A673 (cell line): ENCODE measurements at regions not wholly inside any gene's neighbourhood (a gene's known extent, or its start where the extent isn't known, plus 50 kb on each side); places are given as distances from the start of the nearest gene placed in this dataset.

ENCODE experiments used
- BruUV-seq: library from RNA; stranded (reverse); fragments of 400-500 nt; replicated peaks from 2 replicates; lab custom pipeline; 2021; lab: Mats Ljungman, UMichigan
- CTCF ChIA-PET: fragments of 300-600 bp; sonication (Branson Sonifier 250); formaldehyde crosslinking; loops from one replicate; lab custom pipeline; 2022; ENCODE audit warnings: antibody characterized with exemption; lab: Charles Lee
- POLR2A ChIA-PET: fragments of 300-600 bp; sonication (Branson Sonifier 250); formaldehyde crosslinking; loops from one replicate; lab custom pipeline; 2022; ENCODE audit warnings: antibody characterized with exemption; ENCODE audit not compliant: low non-redundant PET; lab: Charles Lee
- DNase-seq: peaks from one replicate; pipeline ENCODE4 v3.0.0-alpha.2; 2015; ENCODE audit warnings: low spot score
- H3K27ac ChIP-seq: fragments of 200-600 bp; sonication (generic); 2 replicates; pipeline ENCODE4 v1.5.1; 2016; ENCODE audit warnings: mixed run types, low read depth, mild to moderate bottlenecking, mixed read lengths, antibody characterized with exemption, low read length; ENCODE audit not compliant: poor library complexity, severe bottlenecking
- H3K27me3 ChIP-seq: fragments of 200-600 bp; sonication (generic); replicated peaks from 2 replicates; pipeline ENCODE4 v1.6.1; 2017; ENCODE audit warnings: mixed run types, low read depth, mild to moderate bottlenecking, mixed read lengths, antibody characterized with exemption, low read length; ENCODE audit not compliant: insufficient read depth, poor library complexity
- H3K36me3 ChIP-seq: fragments of 200-600 bp; sonication (generic); 2 replicates; pipeline ENCODE4 v1.6.1; 2016; ENCODE audit warnings: mixed run types, mild to moderate bottlenecking, mixed read lengths, antibody characterized with exemption, low read length; ENCODE audit not compliant: insufficient read depth, poor library complexity, severe bottlenecking
- H3K4me1 ChIP-seq: fragments of 200-600 bp; sonication (generic); 2 replicates; pipeline ENCODE4 v1.6.1; 2017; ENCODE audit warnings: mixed run types, mild to moderate bottlenecking, mixed read lengths, antibody characterized with exemption, low read length; ENCODE audit not compliant: insufficient read depth, poor library complexity, severe bottlenecking
- H3K4me3 ChIP-seq: fragments of 200-600 bp; sonication (generic); 2 replicates; pipeline ENCODE4 v1.5.1; 2016; ENCODE audit warnings: low read depth, mixed run types, mild to moderate bottlenecking, mixed read lengths, low read length; ENCODE audit not compliant: poor library complexity, severe bottlenecking
- H3K9me3 ChIP-seq: fragments of 200-600 bp; sonication (generic); 2 replicates; pipeline ENCODE4 v1.6.1; 2016; ENCODE audit warnings: mixed run types, low read depth, mild to moderate bottlenecking, mixed read lengths, antibody characterized with exemption, low read length; ENCODE audit not compliant: poor library complexity, severe bottlenecking
- EZH2 ChIP-seq: fragments of 200-600 bp; sonication (generic); IDR thresholded peaks from 2 replicates; pipeline ENCODE4 v1.6.1; 2017; ENCODE audit warnings: borderline replicate concordance, low read depth, mild to moderate bottlenecking, mixed read lengths, antibody characterized with exemption, low read length; ENCODE audit not compliant: poor library complexity, severe bottlenecking
- intact Hi-C: fragments of 100-400 bp; cut with micrococcal nuclease; formaldehyde crosslinking; loops from one replicate; pipeline ENCODE4 v1.10.0; 2022; ENCODE audit not compliant: unreplicated experiment
- TF ChIP-seq, protein P1 (sequence below): fragments of 300-800, 200-600 bp; sonication (generic); conservative IDR thresholded peaks from 2 replicates; pipeline ENCODE4 v1.5.1; 2017; ENCODE audit warnings: low read depth, mild to moderate bottlenecking, antibody characterized with exemption, low read length, moderate library complexity, mixed read lengths

DNA sequence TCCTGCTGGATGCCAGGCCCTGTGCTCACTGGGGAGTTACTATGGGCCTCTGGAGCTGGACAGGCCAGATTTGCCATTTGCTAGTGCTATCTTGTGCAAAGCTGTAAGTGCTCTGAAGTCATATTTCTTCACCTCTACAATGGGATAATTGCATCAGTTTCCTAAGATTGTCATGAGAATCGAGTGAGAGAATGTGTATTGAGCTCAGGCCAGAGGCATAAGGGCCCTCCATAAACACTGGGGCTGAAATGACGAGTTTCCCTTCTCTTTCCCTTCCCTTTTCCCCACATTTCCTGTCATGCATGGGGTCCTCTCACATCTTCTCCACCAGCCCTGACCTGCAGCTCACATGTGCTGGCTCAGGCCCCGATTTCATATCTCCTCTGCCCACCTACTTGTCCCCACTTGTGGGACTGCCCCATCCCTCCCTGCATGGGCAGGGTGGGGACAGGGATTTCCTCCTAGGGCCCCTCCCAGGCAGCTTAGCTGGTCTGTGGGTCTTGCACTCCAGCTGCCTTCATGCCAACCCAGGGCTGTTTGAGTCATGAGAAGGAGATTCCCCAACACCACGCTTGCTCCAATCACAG is 358.8 kb downstream of the MID1IP1 start:
- ChIA-PET CTCF (interaction anchor here (0.6 kb wide), 2 partner anchors 410 to 557 kb away, joined by 7 to 8 read pairs; no protein-coding TSS in a partner anchor), POLR2A (no interaction called here)
- Histone ChIP-seq H3K9me3 (no peaks in the 10 kb centered on the region), H3K27ac (no peak overlapping the region), H3K36me3 (no peaks in the 10 kb centered on the region), H3K4me1 (no peaks in the 10 kb centered on the region), H3K27me3 (peaks cover 24% of the 10 kb centered on the region), H3K4me3 (no peak overlapping the region)
- DNase-seq: no peak
- intact Hi-C loops: no loop called here
- TF ChIP-seq, protein P1, sequence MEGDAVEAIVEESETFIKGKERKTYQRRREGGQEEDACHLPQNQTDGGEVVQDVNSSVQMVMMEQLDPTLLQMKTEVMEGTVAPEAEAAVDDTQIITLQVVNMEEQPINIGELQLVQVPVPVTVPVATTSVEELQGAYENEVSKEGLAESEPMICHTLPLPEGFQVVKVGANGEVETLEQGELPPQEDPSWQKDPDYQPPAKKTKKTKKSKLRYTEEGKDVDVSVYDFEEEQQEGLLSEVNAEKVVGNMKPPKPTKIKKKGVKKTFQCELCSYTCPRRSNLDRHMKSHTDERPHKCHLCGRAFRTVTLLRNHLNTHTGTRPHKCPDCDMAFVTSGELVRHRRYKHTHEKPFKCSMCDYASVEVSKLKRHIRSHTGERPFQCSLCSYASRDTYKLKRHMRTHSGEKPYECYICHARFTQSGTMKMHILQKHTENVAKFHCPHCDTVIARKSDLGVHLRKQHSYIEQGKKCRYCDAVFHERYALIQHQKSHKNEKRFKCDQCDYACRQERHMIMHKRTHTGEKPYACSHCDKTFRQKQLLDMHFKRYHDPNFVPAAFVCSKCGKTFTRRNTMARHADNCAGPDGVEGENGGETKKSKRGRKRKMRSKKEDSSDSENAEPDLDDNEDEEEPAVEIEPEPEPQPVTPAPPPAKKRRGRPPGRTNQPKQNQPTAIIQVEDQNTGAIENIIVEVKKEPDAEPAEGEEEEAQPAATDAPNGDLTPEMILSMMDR: no peak
- TF ChIP-seq EZH2: no peak
- no TSS peak for BruUV-seq

DNA sequence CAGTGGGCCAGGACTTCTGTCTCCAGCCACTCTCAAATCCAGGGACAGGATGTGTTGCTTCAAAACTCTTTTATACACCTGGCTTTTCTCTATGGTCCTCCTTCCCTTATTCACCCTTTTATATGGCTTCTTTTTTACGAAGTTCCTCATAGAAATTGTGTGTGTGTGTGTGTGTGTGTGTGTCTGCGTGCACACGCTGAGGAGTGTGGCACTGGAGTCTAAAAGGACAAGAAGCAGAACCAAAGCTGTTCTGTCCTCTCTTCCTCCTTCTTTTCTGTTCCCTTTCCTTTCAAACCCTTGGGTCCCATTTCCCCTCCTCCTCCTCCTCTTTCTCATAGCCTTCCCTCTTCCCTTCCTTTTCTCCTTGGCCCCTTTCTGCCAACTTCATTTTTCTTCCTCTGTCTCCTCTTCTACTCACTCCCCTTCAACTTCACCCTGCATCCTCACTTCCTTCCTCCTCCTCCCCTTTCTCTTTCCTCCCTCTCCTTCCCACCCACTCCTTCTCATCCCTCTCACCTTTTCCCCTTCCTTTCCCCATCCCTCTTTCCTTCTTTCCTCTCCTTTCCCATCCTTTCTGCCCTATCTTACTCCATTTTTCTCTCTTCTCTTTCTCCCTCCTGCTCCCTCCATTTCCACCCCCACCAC is 360.5 kb downstream of the MID1IP1 start:
- Histone ChIP-seq H3K27ac (no peak overlapping the region), H3K4me1 (no peaks in the 10 kb centered on the region), H3K36me3 (no peaks in the 10 kb centered on the region), H3K27me3 (peaks cover 24% of the 10 kb centered on the region), H3K9me3 (no peaks in the 10 kb centered on the region), H3K4me3 (no peak overlapping the region)
- DNase-seq: no peak
- POLR2A ChIA-PET: no interaction called here
- intact Hi-C loops: no loop called here
- no peak for TF ChIP-seq EZH2
- TF ChIP-seq, protein P1: no peak
- CTCF ChIA-PET: no interaction called here
- BruUV-seq: no TSS peak

DNA sequence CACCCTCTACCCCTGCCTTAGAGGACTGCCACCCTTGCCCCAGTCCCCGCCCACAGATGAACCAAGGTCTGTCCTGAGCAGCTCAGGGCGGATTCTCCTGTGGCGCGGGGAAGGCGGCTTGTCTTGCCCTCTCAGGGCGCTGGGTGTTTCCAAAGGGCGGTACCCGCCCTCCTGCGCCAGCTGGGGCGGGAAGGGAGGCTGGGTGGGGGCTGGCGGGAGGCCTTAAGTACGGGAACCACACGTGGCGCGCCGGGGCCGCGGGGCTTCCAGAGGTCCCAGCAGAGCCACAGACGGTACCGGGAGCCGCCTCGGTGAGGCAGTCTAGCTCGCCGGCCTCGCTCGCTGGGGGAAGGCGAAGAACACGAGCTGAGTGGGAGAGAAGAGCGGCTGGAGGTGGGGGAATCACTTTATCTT is 361.1 kb downstream of the MID1IP1 start:
- CTCF ChIA-PET: no interaction called here
- no peak overlapping the region for H3K4me3 ChIP-seq
- BruUV-seq: no TSS peak
- H3K36me3 ChIP-seq: no peaks in the 10 kb centered on the region
- no peaks in the 10 kb centered on the region for H3K4me1 ChIP-seq
- intact Hi-C loops: no loop called here
- DNase-seq: no peak
- H3K27ac ChIP-seq: no peak overlapping the region
- TF ChIP-seq, protein P1: no peak
- TF ChIP-seq EZH2: no peak
- POLR2A ChIA-PET: no interaction called here
- peaks cover 24% of the 10 kb centered on the region for H3K27me3 ChIP-seq
- no peaks in the 10 kb centered on the region for H3K9me3 ChIP-seq
